Hippocampal formation (tissue), 2 donors: ENCODE measurements at regions not wholly inside any gene's neighbourhood (a gene's known extent, or its start where the extent isn't known, plus 50 kb on each side); places are given as distances from the start of the nearest gene placed in this dataset.

Source experiments
- DNase-seq, 2 donors: peaks; one replicate each; lab custom pipeline; 2025; lab: John Stamatoyannopoulos, UW

GRCh38 chr1:229209386-229209785 lies 61.5 kb upstream of the RAB4A start:
- no peak for DNase-seq

GRCh38 chr1:229209816-229210215 lies 61.1 kb upstream of the RAB4A start:
- DNase-seq: no peak

DNA sequence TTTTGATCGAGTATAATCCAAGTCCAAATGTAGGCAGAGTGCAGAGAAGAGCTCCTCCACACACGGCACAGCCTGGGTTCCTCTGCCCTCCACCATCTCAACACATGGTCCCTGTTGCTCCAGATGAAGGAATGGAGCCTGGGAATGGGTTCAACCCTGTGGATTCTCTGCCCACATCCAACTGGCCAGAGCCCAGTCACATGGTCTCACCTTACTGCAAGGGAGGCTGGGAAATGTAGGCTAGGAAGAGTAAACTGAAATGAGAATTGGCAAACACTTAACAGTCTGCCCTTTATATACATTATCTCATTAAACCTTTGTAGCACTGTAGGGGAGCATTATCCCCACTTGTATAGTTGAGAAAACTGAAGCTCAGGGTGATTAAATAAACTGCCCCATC lies 60.1 kb upstream of the RAB4A start:
- no peak for DNase-seq

- no peak for DNase-seq
Observed at GRCh38 chr1:229213797-229214196, 57.1 kb upstream of the RAB4A start.

DNA sequence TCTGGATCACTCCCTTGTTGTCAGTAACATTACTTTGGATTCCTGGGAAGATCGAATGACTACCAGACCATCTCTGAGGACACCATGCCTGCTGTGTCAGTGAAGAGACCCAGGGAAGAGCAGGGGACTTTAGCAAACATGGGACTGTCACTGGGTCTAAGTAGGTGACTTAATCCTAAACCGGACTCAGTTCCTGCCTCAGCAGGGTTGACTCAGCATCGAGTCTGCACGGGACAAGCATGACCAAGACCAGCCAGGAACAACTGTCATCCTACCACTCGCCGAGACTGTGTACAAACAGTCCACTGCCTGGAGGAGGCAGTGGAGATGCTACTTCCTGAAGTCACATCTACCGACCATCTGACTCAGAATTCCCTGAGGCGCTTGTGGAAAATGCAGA lies 53.2 kb upstream of the RAB4A start:
- DNase-seq: no peak

GRCh38 chr1:229218612-229219025 lies 52.3 kb upstream of the RAB4A start:
- no peak for DNase-seq

GRCh38 chr1:229220163-229220846 lies 50.6 kb upstream of the RAB4A start:
- DNase-seq: no peak

DNA sequence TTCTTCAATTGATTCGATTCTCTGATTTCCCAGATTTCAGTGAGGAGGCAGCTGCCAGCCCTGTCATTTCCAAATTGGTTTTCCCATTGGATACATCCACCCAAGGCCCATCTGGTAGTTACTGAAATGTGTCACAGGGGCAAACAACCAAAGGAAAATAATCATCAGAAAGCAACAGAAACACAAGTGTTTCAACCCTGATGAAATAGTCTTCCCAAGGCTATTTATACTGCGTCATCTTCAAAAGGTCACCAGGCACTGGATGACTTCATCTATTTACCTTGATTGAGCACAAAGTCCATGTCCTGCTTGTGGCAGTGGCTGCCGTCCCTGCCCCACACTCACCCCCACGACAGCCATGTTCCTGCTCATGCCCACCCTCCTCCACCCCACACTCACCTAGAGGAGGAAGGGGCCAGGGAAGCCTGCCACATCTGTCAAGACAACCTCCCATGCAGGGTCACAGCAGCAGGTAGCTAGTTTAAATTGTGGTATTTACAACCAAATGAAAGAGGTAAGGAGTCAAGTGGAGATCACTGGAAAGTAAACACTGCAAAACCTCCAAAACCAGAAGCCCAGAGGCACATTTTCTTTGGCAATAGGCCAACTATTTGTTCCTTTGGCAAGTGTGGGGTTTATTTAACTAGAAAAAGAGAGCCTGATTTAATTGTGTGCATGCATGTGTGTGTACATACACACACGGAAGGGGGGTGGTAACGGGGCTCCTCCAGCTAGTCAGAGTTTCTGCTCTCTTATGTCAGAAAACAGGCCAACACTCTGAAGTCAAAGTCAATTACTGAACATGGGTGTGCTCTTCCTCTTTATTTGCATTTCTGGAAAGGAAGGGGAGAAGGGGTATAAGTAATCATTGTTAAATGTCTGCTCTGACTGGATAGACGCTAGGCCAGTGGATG lies 49.5 kb upstream of the RAB4A start:
- no peak for DNase-seq
